Ovary (tissue), 3 donors: ENCODE measurements at regions not wholly inside any gene's neighbourhood (a gene's known extent, or its start where the extent isn't known, plus 50 kb on each side); places are given as distances from the start of the nearest gene placed in this dataset.

ENCODE experiments used
- CTCF ChIP-seq, 3 donors: fragments of 450-650 bp in 2 of 3; fragments of 200-600 bp in 1 of 3; IDR thresholded peaks; one replicate each; pipeline versions ENCODE4 v1.5.1 to v1.8.0; 2016 to 2022; ENCODE audit warnings: antibody characterized with exemption in 3 of 3, mild to moderate bottlenecking in 1 of 3
- EP300 ChIP-seq: sonication (generic); formaldehyde crosslinking; IDR thresholded peaks from one replicate; pipeline ENCODE4 v1.6.1; 2017; ENCODE audit warnings: antibody characterized with exemption
- POLR2A ChIP-seq: fragments of 450-650 bp; IDR thresholded peaks from one replicate; pipeline ENCODE4 v1.6.1; 2017; ENCODE audit warnings: antibody characterized with exemption, mild to moderate bottlenecking, moderate library complexity
- donor health status: DM: no; HTN: no; CAD: no.

GRCh38 chr1:60818969-60819701 lies 263.2 kb upstream of the NFIA start:
- no peak for TF ChIP-seq CTCF (IDR thresholded peaks at IDR 0.05)
- no peak for TF ChIP-seq POLR2A
- TF ChIP-seq EP300 = no peak
